ENCODE measurements at regions not wholly inside any gene's neighbourhood (a gene's known extent, or its start where the extent isn't known, plus 50 kb on each side); places are given as distances from the start of the nearest gene placed in this dataset.

DNA sequence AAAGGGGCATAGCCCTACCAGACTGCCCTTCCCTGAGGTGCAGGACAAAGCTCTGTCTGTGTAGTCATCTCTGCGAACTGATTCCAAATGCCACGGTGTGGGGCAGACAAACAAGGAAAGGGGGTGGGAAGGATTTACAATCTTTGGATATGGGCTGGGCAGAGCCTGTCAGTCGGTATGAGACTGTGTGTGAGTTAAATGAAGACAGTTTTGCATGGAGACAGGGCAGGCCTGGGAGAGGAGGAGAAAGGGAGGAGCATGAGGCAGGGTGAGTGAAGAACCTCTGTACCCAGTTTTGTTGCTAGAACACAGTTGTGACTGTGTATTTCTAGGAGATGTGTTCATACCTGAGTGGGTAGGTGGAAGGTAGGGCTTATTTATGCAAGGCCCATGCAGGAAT lies 59.4 kb upstream of the MSN start:
- H3K27ac ChIP-seq (ENCODE audit: low read length), result no peak overlapping the region
- no peak for ATAC-seq
- H3K9ac ChIP-seq (ENCODE audit: low read length), result no peak overlapping the region
- H3F3A ChIP-seq (ENCODE audit: low read length, unreplicated experiment), result no peaks in the 10 kb centered on the region
- H4K20me1 ChIP-seq (ENCODE audit: low read length), result no peaks in the 10 kb centered on the region
- no peak overlapping the region for H3K4me2 ChIP-seq (ENCODE audit: low read length)
- ChIA-PET CTCF (no interaction called here), POLR2A (ENCODE audit: unreplicated experiment) (no interaction called here)
- no peak overlapping the region for H2AFZ ChIP-seq (ENCODE audit: low read length)
- H3K36me3 ChIP-seq (ENCODE audit: low read depth, low read length), result no peaks in the 10 kb centered on the region
- no peak overlapping the region for H3K4me3 ChIP-seq (ENCODE audit: low read length)
- H3K27me3 ChIP-seq (ENCODE audit: low read length), result no peaks in the 10 kb centered on the region
- H3K4me1 ChIP-seq (ENCODE audit: insufficient read depth, low read length), result peaks cover 10% of the 10 kb centered on the region; the same call in 1 of the 2 replicates
- TF ChIP-seq, protein P1, sequence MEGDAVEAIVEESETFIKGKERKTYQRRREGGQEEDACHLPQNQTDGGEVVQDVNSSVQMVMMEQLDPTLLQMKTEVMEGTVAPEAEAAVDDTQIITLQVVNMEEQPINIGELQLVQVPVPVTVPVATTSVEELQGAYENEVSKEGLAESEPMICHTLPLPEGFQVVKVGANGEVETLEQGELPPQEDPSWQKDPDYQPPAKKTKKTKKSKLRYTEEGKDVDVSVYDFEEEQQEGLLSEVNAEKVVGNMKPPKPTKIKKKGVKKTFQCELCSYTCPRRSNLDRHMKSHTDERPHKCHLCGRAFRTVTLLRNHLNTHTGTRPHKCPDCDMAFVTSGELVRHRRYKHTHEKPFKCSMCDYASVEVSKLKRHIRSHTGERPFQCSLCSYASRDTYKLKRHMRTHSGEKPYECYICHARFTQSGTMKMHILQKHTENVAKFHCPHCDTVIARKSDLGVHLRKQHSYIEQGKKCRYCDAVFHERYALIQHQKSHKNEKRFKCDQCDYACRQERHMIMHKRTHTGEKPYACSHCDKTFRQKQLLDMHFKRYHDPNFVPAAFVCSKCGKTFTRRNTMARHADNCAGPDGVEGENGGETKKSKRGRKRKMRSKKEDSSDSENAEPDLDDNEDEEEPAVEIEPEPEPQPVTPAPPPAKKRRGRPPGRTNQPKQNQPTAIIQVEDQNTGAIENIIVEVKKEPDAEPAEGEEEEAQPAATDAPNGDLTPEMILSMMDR (conservative IDR thresholded peaks at IDR 0.05; ENCODE audit: low read depth, low read length), result no peak
- no peak for TF ChIP-seq EZH2phosphoT487 (IDR thresholded peaks at IDR 0.05; ENCODE audit: borderline replicate concordance, low read length)
- no peak for TF ChIP-seq EZH2 (IDR thresholded peaks at IDR 0.05; ENCODE audit: low read length, unreplicated experiment)
- no peak for DNase-seq
- intact Hi-C loops (cut with micrococcal nuclease), result no loop called here
- no peaks in the 10 kb centered on the region for H3K79me2 ChIP-seq (ENCODE audit: low read length)
- no peaks in the 10 kb centered on the region for H3K9me2 ChIP-seq (replicated peaks; ENCODE audit: low read length)
- BruUV-seq (replicated peaks), result no TSS peak
- H3K9me3 ChIP-seq (ENCODE audit: low read length), result no peaks in the 10 kb centered on the region

DNA sequence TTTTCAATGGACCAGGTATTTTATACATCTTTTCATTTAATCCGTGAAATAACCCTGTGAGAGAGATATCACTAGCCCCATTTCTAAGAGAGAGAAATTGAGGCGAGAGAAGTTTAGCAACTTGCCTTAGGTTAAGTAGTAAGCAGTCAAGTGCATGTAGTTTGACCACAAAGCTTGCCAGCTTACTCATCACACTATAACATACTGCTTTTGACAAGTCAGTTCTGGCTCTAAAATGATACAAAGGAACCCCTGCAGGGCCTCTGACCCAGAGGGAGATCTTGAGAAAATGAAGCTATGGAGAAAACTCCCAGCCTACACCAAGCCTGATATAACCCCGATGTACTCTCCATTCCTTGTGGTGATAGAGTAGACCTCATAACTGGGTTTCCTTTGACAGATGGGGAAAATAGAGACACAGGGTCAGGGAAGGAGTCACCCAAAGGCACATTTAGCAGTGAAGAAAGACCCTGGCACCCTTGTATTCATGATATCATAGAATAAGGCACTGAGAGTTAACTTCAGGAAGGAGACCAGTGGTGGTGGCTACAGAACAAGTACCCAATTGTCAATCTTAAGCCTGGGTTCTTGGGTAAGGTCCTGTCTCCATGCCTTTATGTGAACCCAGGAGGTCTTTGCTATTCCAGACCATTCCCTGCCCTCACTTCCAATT lies 60.2 kb upstream of the MSN start:
- no peaks in the 10 kb centered on the region for H4K20me1 ChIP-seq (ENCODE audit: low read length)
- no peak overlapping the region for H2AFZ ChIP-seq (ENCODE audit: low read length)
- ATAC-seq (0 out of 2 replicates have a peak, but pooled peaks have one; percentile 38), DNase-seq (peak; percentile 42)
- ChIA-PET CTCF (no interaction called here), POLR2A (ENCODE audit: unreplicated experiment) (no interaction called here)
- H3F3A ChIP-seq (ENCODE audit: low read length, unreplicated experiment), result no peaks in the 10 kb centered on the region
- TF ChIP-seq, protein P1 (conservative IDR thresholded peaks at IDR 0.05; ENCODE audit: low read depth, low read length), result no peak
- TF ChIP-seq EZH2phosphoT487 (IDR thresholded peaks at IDR 0.05; ENCODE audit: borderline replicate concordance, low read length) (no peak), EZH2 (IDR thresholded peaks at IDR 0.05; ENCODE audit: low read length, unreplicated experiment) (no peak)
- no peak overlapping the region for H3K4me3 ChIP-seq (ENCODE audit: low read length)
- H3K9me2 ChIP-seq (replicated peaks; ENCODE audit: low read length), result no peaks in the 10 kb centered on the region
- H3K27ac ChIP-seq (ENCODE audit: low read length), result no peak overlapping the region
- no peak overlapping the region for H3K9ac ChIP-seq (ENCODE audit: low read length)
- no peak overlapping the region for H3K4me2 ChIP-seq (ENCODE audit: low read length)
- no peaks in the 10 kb centered on the region for H3K79me2 ChIP-seq (ENCODE audit: low read length)
- peaks cover 14% of the 10 kb centered on the region for H3K4me1 ChIP-seq (ENCODE audit: insufficient read depth, low read length)
- BruUV-seq (replicated peaks), result no TSS peak
- H3K36me3 ChIP-seq (ENCODE audit: low read depth, low read length), result no peaks in the 10 kb centered on the region
- intact Hi-C loops (cut with micrococcal nuclease), result no loop called here
- no peaks in the 10 kb centered on the region for H3K9me3 ChIP-seq (ENCODE audit: low read length)
- H3K27me3 ChIP-seq (ENCODE audit: low read length), result no peaks in the 10 kb centered on the region

DNA sequence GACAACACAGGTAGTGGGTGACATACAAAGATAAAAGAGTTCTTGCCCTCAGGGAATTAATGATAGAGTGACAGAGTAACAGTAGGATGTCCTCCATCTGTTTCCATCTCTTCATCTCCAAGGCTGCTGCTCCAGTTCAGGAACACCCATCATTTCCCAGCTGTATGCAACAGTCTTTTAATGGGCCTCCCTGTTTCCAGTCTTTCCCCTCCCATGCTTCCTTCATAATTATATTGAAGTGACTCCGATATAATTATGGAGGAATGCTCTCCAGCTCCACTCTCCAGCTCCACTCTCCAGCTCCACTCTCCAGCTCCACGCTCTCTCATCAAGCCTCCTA lies 65.3 kb upstream of the MSN start:
- ATAC-seq (no peak), DNase-seq (no peak)
- Histone ChIP-seq H3K27ac (ENCODE audit: low read length) (peak overlapping the region; percentile 59), H4K20me1 (ENCODE audit: low read length) (no peaks in the 10 kb centered on the region), H3K9ac (ENCODE audit: low read length) (no peak overlapping the region), H3K4me3 (ENCODE audit: low read length) (no peak overlapping the region), H3K27me3 (ENCODE audit: low read length) (no peaks in the 10 kb centered on the region), H3K9me2 (replicated peaks; ENCODE audit: low read length) (no peaks in the 10 kb centered on the region), H2AFZ (ENCODE audit: low read length) (no peak overlapping the region), H3K36me3 (ENCODE audit: low read depth, low read length) (no peaks in the 10 kb centered on the region), H3K79me2 (ENCODE audit: low read length) (no peaks in the 10 kb centered on the region), H3K4me2 (ENCODE audit: low read length) (peak overlapping the region; percentile 41; the same call in 1 of the 2 replicates), H3F3A (ENCODE audit: low read length, unreplicated experiment) (no peaks in the 10 kb centered on the region), H3K4me1 (ENCODE audit: insufficient read depth, low read length) (peaks cover 27% of the 10 kb centered on the region), H3K9me3 (ENCODE audit: low read length) (no peaks in the 10 kb centered on the region)
- CTCF ChIA-PET, result no interaction called here
- BruUV-seq (replicated peaks), result no TSS peak
- POLR2A ChIA-PET (ENCODE audit: unreplicated experiment), result interaction anchor here (1.1 to 1.2 kb wide), 2 partner anchors 67 to 77 kb away, joined by 6 to 7 read pairs; no protein-coding TSS in a partner anchor
- TF ChIP-seq, protein P1 (conservative IDR thresholded peaks at IDR 0.05; ENCODE audit: low read depth, low read length), result no peak
- TF ChIP-seq EZH2 (IDR thresholded peaks at IDR 0.05; ENCODE audit: low read length, unreplicated experiment) (no peak), EZH2phosphoT487 (IDR thresholded peaks at IDR 0.05; ENCODE audit: borderline replicate concordance, low read length) (no peak)
- intact Hi-C loops (cut with micrococcal nuclease), result no loop called here
